Vagina (tissue), 2 donors: ENCODE measurements at regions not wholly inside any gene's neighbourhood (a gene's known extent, or its start where the extent isn't known, plus 50 kb on each side); places are given as distances from the start of the nearest gene placed in this dataset.

Experiments
- CTCF ChIP-seq, 3 experiments: fragments of 450-650 bp in 2 of 3; fragments of 200-600 bp in 1 of 3; sonication (generic) in 1 of 3; IDR thresholded peaks; one replicate each; pipeline ENCODE4 v1.5.1; 2017 to 2019; ENCODE audit warnings: antibody characterized with exemption in 3 of 3, mild to moderate bottlenecking in 2 of 3, moderate library complexity in 2 of 3
- POLR2A ChIP-seq, 2 donors: fragments of 450-650 bp; IDR thresholded peaks; one replicate each; pipeline ENCODE4 v1.6.1; 2017; ENCODE audit warnings: antibody characterized with exemption in 2 of 2, mild to moderate bottlenecking in 2 of 2, moderate library complexity in 2 of 2
- POLR2AphosphoS5 ChIP-seq, 2 donors: sonication (generic); formaldehyde crosslinking; IDR thresholded peaks; one replicate each; pipeline ENCODE4 v1.9.0; 2017; ENCODE audit warnings: antibody characterized with exemption in 2 of 2, mild to moderate bottlenecking in 2 of 2, low read depth in 1 of 2; ENCODE audit not compliant: insufficient read depth in 1 of 2

GRCh38 chr14:86521843-86522242 lies 991.9 kb downstream of the FLRT2 start:
- TF ChIP-seq POLR2A (IDR thresholded peaks at IDR 0.05) (no peak), CTCF (IDR thresholded peaks at IDR 0.05) (no peak), POLR2AphosphoS5 (IDR thresholded peaks at IDR 0.05; ENCODE audit: insufficient read depth in 1 of 2, low read depth in 1 of 2) (no peak)
